ENCODE measurements at regions not wholly inside any gene's neighbourhood (a gene's known extent, or its start where the extent isn't known, plus 50 kb on each side); places are given as distances from the start of the nearest gene placed in this dataset.

GRCh38 chr7:346116-346898 lies 56.3 kb downstream of the FOXL3 start (continued):
- TF ChIP-seq, protein P1, sequence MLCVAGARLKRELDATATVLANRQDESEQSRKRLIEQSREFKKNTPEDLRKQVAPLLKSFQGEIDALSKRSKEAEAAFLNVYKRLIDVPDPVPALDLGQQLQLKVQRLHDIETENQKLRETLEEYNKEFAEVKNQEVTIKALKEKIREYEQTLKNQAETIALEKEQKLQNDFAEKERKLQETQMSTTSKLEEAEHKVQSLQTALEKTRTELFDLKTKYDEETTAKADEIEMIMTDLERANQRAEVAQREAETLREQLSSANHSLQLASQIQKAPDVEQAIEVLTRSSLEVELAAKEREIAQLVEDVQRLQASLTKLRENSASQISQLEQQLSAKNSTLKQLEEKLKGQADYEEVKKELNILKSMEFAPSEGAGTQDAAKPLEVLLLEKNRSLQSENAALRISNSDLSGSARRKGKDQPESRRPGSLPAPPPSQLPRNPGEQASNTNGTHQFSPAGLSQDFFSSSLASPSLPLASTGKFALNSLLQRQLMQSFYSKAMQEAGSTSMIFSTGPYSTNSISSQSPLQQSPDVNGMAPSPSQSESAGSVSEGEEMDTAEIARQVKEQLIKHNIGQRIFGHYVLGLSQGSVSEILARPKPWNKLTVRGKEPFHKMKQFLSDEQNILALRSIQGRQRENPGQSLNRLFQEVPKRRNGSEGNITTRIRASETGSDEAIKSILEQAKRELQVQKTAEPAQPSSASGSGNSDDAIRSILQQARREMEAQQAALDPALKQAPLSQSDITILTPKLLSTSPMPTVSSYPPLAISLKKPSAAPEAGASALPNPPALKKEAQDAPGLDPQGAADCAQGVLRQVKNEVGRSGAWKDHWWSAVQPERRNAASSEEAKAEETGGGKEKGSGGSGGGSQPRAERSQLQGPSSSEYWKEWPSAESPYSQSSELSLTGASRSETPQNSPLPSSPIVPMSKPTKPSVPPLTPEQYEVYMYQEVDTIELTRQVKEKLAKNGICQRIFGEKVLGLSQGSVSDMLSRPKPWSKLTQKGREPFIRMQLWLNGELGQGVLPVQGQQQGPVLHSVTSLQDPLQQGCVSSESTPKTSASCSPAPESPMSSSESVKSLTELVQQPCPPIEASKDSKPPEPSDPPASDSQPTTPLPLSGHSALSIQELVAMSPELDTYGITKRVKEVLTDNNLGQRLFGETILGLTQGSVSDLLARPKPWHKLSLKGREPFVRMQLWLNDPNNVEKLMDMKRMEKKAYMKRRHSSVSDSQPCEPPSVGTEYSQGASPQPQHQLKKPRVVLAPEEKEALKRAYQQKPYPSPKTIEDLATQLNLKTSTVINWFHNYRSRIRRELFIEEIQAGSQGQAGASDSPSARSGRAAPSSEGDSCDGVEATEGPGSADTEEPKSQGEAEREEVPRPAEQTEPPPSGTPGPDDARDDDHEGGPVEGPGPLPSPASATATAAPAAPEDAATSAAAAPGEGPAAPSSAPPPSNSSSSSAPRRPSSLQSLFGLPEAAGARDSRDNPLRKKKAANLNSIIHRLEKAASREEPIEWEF (IDR thresholded peaks at IDR 0.05; ENCODE audit: insufficient replicate concordance, low read depth, low read length) = no peak
- TF ChIP-seq RFX5 (IDR thresholded peaks at IDR 0.05; ENCODE audit: low read depth, low read length) (no peak), SUZ12 (IDR thresholded peaks at IDR 0.05; ENCODE audit: unreplicated experiment) (no peak), KLF5 (IDR thresholded peaks at IDR 0.05; ENCODE audit: partially characterized antibody) (no peak), RAD51 (IDR thresholded peaks at IDR 0.05) (no peak)

- no peaks in the 10 kb centered on the region for H3K36me3 ChIP-seq (ENCODE audit: control insufficient read depth in 2 of 2, insufficient read depth in 2 of 2, low read length in 1 of 2)
- H3K27me3 ChIP-seq (replicated peaks in 1 of 2; ENCODE audit: control insufficient read depth in 2 of 2, insufficient read depth in 2 of 2, low read length in 1 of 2) = no peaks in the 10 kb centered on the region
- ATAC-seq (no peak), FAIRE-seq (no peak), DNase-seq (ENCODE audit: low read depth, low spot score) (no peak)
- no peak overlapping the region for H3K4me3 ChIP-seq
- no peaks in the 10 kb centered on the region for H3K79me2 ChIP-seq (ENCODE audit: control insufficient read depth, insufficient read depth, low read length)
- in situ Hi-C loops (cut with MboI) (no loop called here), intact Hi-C loops (cut with micrococcal nuclease; ENCODE audit: unreplicated experiment) (no loop called here)
- no peak overlapping the region for H3K27ac ChIP-seq (ENCODE audit: control insufficient read depth, insufficient read depth)
- no peak overlapping the region for H2AFZ ChIP-seq (ENCODE audit: control insufficient read depth, low read depth, low read length)
- no peak overlapping the region for H3K4me2 ChIP-seq (ENCODE audit: control insufficient read depth, insufficient read depth)
- ChIA-PET RAD21 (ENCODE audit: unreplicated experiment) (no interaction called here), SMC1A (ENCODE audit: uncharacterized antibody, unreplicated experiment) (no interaction called here), POLR2A (no interaction called here), CTCF (no interaction called here)
- 73% methylated on average over 20 of the region's 20 CpGs for WGBS (ENCODE audit: insufficient coverage, insufficient replicate concordance, low lambda C conversion rate, missing lambda C conversion rate)
- H4K20me1 ChIP-seq (ENCODE audit: control insufficient read depth, insufficient read depth) = no peaks in the 10 kb centered on the region
- H3K9me3 ChIP-seq (replicated peaks; ENCODE audit: control insufficient read depth, insufficient read depth, low read length) = peaks cover 2% of the 10 kb centered on the region; the same call in 2 of the 3 replicates
- H3K4me1 ChIP-seq (ENCODE audit: control insufficient read depth, insufficient read depth, low read length) = no peaks in the 10 kb centered on the region
- no peak overlapping the region for H3K9ac ChIP-seq (ENCODE audit: control insufficient read depth, insufficient read depth, low read length)
- BruUV-seq (replicated peaks) = no TSS peak
- TF ChIP-seq EGR1 (IDR thresholded peaks at IDR 0.05; ENCODE audit: borderline replicate concordance in 1 of 2, low read depth in 2 of 2, low read length in 2 of 2) = no peak
- no peak for TF ChIP-seq BCL11A (IDR thresholded peaks at IDR 0.05; ENCODE audit: low read depth, low read length)
- no peak for TF ChIP-seq NR2C2 (IDR thresholded peaks at IDR 0.05; ENCODE audit: borderline replicate concordance, control insufficient read depth, insufficient read length, low read depth)
- TF ChIP-seq REST (IDR thresholded peaks at IDR 0.05; ENCODE audit: low read depth, low read length) = no peak
- TF ChIP-seq LARP7 (IDR thresholded peaks at IDR 0.05) = no peak
- TF ChIP-seq SP1 (IDR thresholded peaks at IDR 0.05; ENCODE audit: low read depth, low read length) = no peak
- TF ChIP-seq USF1 (IDR thresholded peaks at IDR 0.05; ENCODE audit: borderline replicate concordance, extremely low read length, insufficient read depth, low read depth, low read length) = no peak
Observed at GRCh38 chr7:347001-347590, 57.1 kb downstream of the FOXL3 start.

All from GM12878 (cell line).